ENCODE measurements at regions not wholly inside any gene's neighbourhood (a gene's known extent, or its start where the extent isn't known, plus 50 kb on each side); places are given as distances from the start of the nearest gene placed in this dataset.

GRCh38 chr5:97425511-97425910, 242.5 kb upstream of the RIOK2 start:
- H3K27ac ChIP-seq (ENCODE audit: extremely low read depth, low read depth, low read length): no peak overlapping the region
- CTCF ChIA-PET: interaction anchor here (0.6 to 1.4 kb wide), 2 partner anchors 11 to 43 kb away, joined by 3 to 4 read pairs; no protein-coding TSS in a partner anchor
- H3K36me3 ChIP-seq (ENCODE audit: control insufficient read depth in 2 of 2, insufficient read depth in 1 of 2, low read length in 2 of 2): no peaks in the 10 kb centered on the region
- no peaks in the 10 kb centered on the region for H3K4me1 ChIP-seq (ENCODE audit: control insufficient read depth, insufficient read depth, low read length)
- POLR2A ChIA-PET: no interaction called here
- TF ChIP-seq ZNF274 (IDR thresholded peaks at IDR 0.05; ENCODE audit: low read length) (no peak), ZNF274 (tag by site-specific recombination; IDR thresholded peaks at IDR 0.05; ENCODE audit: borderline replicate concordance) (no peak), PBX3 (CRISPR knock-in tag; IDR thresholded peaks at IDR 0.05) (no peak), ZBTB1 (tag by site-specific recombination; IDR thresholded peaks at IDR 0.05) (no peak), ZBTB7A (tag by site-specific recombination; IDR thresholded peaks at IDR 0.05; ENCODE audit: low read depth) (no peak), PRDM2 (tag by site-specific recombination; IDR thresholded peaks at IDR 0.05; ENCODE audit: borderline replicate concordance) (no peak), ZNF37A (tag by site-specific recombination; IDR thresholded peaks at IDR 0.05) (no peak)
- H3K9me3 ChIP-seq (ENCODE audit: control insufficient read depth, insufficient read depth, low read depth, low read length): no peaks in the 10 kb centered on the region
- H3K4me3 ChIP-seq (ENCODE audit: low read depth, low read length): no peak overlapping the region

- CTCF ChIA-PET: no interaction called here
Measured at GRCh38 chr5:97427235-97427634, 244.2 kb upstream of the RIOK2 start.

GRCh38 chr5:97434021-97434420, 251.0 kb upstream of the RIOK2 start:
- Histone ChIP-seq H3K9me3 (ENCODE audit: control insufficient read depth, insufficient read depth, low read depth, low read length) (no peaks in the 10 kb centered on the region), H3K4me3 (ENCODE audit: low read depth, low read length) (no peak overlapping the region), H3K27ac (ENCODE audit: extremely low read depth, low read depth, low read length) (no peak overlapping the region), H3K4me1 (ENCODE audit: control insufficient read depth, insufficient read depth, low read length) (no peaks in the 10 kb centered on the region), H3K36me3 (ENCODE audit: control insufficient read depth in 2 of 2, insufficient read depth in 1 of 2, low read length in 2 of 2) (no peaks in the 10 kb centered on the region)
- POLR2A ChIA-PET: no interaction called here
- TF ChIP-seq ZNF704 (tag by site-specific recombination; IDR thresholded peaks at IDR 0.05) (no peak), ZNF48 (tag by site-specific recombination; IDR thresholded peaks at IDR 0.05) (no peak), ZNF354C (tag by site-specific recombination; IDR thresholded peaks at IDR 0.05; ENCODE audit: borderline replicate concordance, low read depth) (no peak), HOXC10 (CRISPR knock-in tag; IDR thresholded peaks at IDR 0.05) (no peak)
- CTCF ChIA-PET: no interaction called here

More at GRCh38 chr5:97427235-97427634, 244.2 kb upstream of the RIOK2 start:
- POLR2A ChIA-PET: no interaction called here
- TF ChIP-seq ZFP41 (tag by site-specific recombination; IDR thresholded peaks at IDR 0.05; ENCODE audit: borderline replicate concordance) (no peak), ZNF223 (tag by site-specific recombination; IDR thresholded peaks at IDR 0.05) (no peak), ZNF580 (tag by site-specific recombination; IDR thresholded peaks at IDR 0.05) (no peak), ZNF585B (tag by site-specific recombination; IDR thresholded peaks at IDR 0.05) (no peak), ZNF138 (tag by site-specific recombination; IDR thresholded peaks at IDR 0.05; ENCODE audit: borderline replicate concordance) (no peak), ZFP37 (tag by site-specific recombination; IDR thresholded peaks at IDR 0.05) (no peak), ZSCAN23 (tag by site-specific recombination; IDR thresholded peaks at IDR 0.05) (no peak), ZNF510 (tag by site-specific recombination; IDR thresholded peaks at IDR 0.05; ENCODE audit: insufficient replicate concordance) (no peak)
- H3K36me3 ChIP-seq (ENCODE audit: control insufficient read depth in 2 of 2, insufficient read depth in 1 of 2, low read length in 2 of 2): no peaks in the 10 kb centered on the region
- H3K27ac ChIP-seq (ENCODE audit: extremely low read depth, low read depth, low read length): no peak overlapping the region
- no peak overlapping the region for H3K4me3 ChIP-seq (ENCODE audit: low read depth, low read length)
- no peaks in the 10 kb centered on the region for H3K4me1 ChIP-seq (ENCODE audit: control insufficient read depth, insufficient read depth, low read length)
- no peaks in the 10 kb centered on the region for H3K9me3 ChIP-seq (ENCODE audit: control insufficient read depth, insufficient read depth, low read depth, low read length)
